ENCODE measurements at regions not wholly inside any gene's neighbourhood (a gene's known extent, or its start where the extent isn't known, plus 50 kb on each side); places are given as distances from the start of the nearest gene placed in this dataset.
A peak's percentile ranks its signal among the peaks of the same experiment; 100 is the strongest.
"Not testable (repeated sequence)": the region's sequence is repeated elsewhere in the genome, so short reads cannot be mapped to it uniquely, and the experiment has no call there.

- no peak for TF ChIP-seq POLR2A (IDR thresholded peaks at IDR 0.05)
- peak; percentile 37 to 60 (median 47) for TF ChIP-seq CTCF (IDR thresholded peaks at IDR 0.05)
- H3K4me1 ChIP-seq: no peaks in the 10 kb centered on the region
- 43 to 57% methylated on average over 11 of the region's 11 CpGs for WGBS, 2 donors
- no peak overlapping the region for H3K4me3 ChIP-seq
- no peaks in the 10 kb centered on the region for H3K9me3 ChIP-seq
- intact Hi-C loops (cut with DNase I; ENCODE audit: low total_unique reads): no loop called here
- no peaks in the 10 kb centered on the region for H3K36me3 ChIP-seq (ENCODE audit: low read depth, missing control alignments)
- H3K27ac ChIP-seq: no peak overlapping the region
- DNase-seq: peak; percentile 91
- H3K27me3 ChIP-seq: no peaks in the 10 kb centered on the region
Observed at GRCh38 chr5:18465833-18466681, 831.8 kb downstream of the TAF11L14 start.

- H3K27me3 ChIP-seq: no peaks in the 10 kb centered on the region
- DNase-seq: no peak
- H3K4me3 ChIP-seq: no peak overlapping the region
- intact Hi-C loops (cut with DNase I; ENCODE audit: low total_unique reads): no loop called here
- WGBS, 2 donors: 53 to 55% methylated on average over 1 of the region's 1 CpG
- TF ChIP-seq POLR2A (IDR thresholded peaks at IDR 0.05) (no peak), CTCF (IDR thresholded peaks at IDR 0.05) (no peak)
- no peak overlapping the region for H3K27ac ChIP-seq
- H3K4me1 ChIP-seq: no peaks in the 10 kb centered on the region
- H3K36me3 ChIP-seq (ENCODE audit: low read depth, missing control alignments): no peaks in the 10 kb centered on the region
- no peaks in the 10 kb centered on the region for H3K9me3 ChIP-seq
Observed at GRCh38 chr5:18466731-18467130, 832.5 kb downstream of the TAF11L14 start.

GRCh38 chr5:18471791-18472190 lies 837.5 kb downstream of the TAF11L14 start:
- 90 to 98% methylated on average over 15 of the region's 15 CpGs for WGBS, 2 donors
- DNase-seq; H3K27me3 ChIP-seq; H3K4me3 ChIP-seq; H3K9me3 ChIP-seq; H3K4me1 ChIP-seq; H3K27ac ChIP-seq; intact Hi-C loops (cut with DNase I; ENCODE audit: low total_unique reads); H3K36me3 ChIP-seq (ENCODE audit: low read depth, missing control alignments): not testable (repeated sequence)

- H3K36me3 ChIP-seq (ENCODE audit: low read depth, missing control alignments): no peaks in the 10 kb centered on the region
- no peak overlapping the region for H3K27ac ChIP-seq
- no peak for DNase-seq
- no peaks in the 10 kb centered on the region for H3K9me3 ChIP-seq
- H3K4me3 ChIP-seq: no peak overlapping the region
- no peak for TF ChIP-seq POLR2A (IDR thresholded peaks at IDR 0.05)
- no peak for TF ChIP-seq CTCF (IDR thresholded peaks at IDR 0.05)
- intact Hi-C loops (cut with DNase I; ENCODE audit: low total_unique reads): no loop called here
- no peaks in the 10 kb centered on the region for H3K27me3 ChIP-seq
- WGBS, 2 donors: 49 to 56% methylated on average over 3 of the region's 3 CpGs
- no peaks in the 10 kb centered on the region for H3K4me1 ChIP-seq
Observed at GRCh38 chr5:18483451-18483850, 849.2 kb downstream of the TAF11L14 start.

GRCh38 chr5:18487928-18488480 lies 853.7 kb downstream of the TAF11L14 start:
- TF ChIP-seq POLR2A (IDR thresholded peaks at IDR 0.05) (no peak), CTCF (IDR thresholded peaks at IDR 0.05) (no peak)

More at GRCh38 chr5:18487928-18488480, 853.7 kb downstream of the TAF11L14 start:
- H3K9me3 ChIP-seq: no peaks in the 10 kb centered on the region
- DNase-seq: no peak
- intact Hi-C loops (cut with DNase I; ENCODE audit: low total_unique reads): no loop called here
- no peaks in the 10 kb centered on the region for H3K36me3 ChIP-seq (ENCODE audit: low read depth, missing control alignments)
- H3K27ac ChIP-seq: no peak overlapping the region
- H3K4me3 ChIP-seq: no peak overlapping the region
- H3K27me3 ChIP-seq: no peaks in the 10 kb centered on the region
- WGBS, 2 donors: 51 to 56% methylated on average over 4 of the region's 4 CpGs
- no peaks in the 10 kb centered on the region for H3K4me1 ChIP-seq
